Rectal smooth muscle tissue (tissue), 1 donor: ENCODE measurements at regions not wholly inside any gene's neighbourhood (a gene's known extent, or its start where the extent isn't known, plus 50 kb on each side); places are given as distances from the start of the nearest gene placed in this dataset.

Source experiments
- H3K27ac ChIP-seq: one replicate; pipeline ENCODE4 v1.7.0; 2013; ENCODE audit warnings: low read depth, low read length, inconsistent platforms
- H3K27me3 ChIP-seq: one replicate; pipeline ENCODE4 v1.7.0; 2013; ENCODE audit warnings: low read length; ENCODE audit not compliant: control insufficient read depth, insufficient read depth
- H3K36me3 ChIP-seq: one replicate; pipeline ENCODE4 v1.7.0; 2013; ENCODE audit warnings: low read length; ENCODE audit not compliant: control insufficient read depth, insufficient read depth
- H3K4me1 ChIP-seq: one replicate; pipeline ENCODE4 v1.7.0; 2013; ENCODE audit warnings: low read length; ENCODE audit not compliant: control insufficient read depth, insufficient read depth
- H3K4me3 ChIP-seq: one replicate; pipeline ENCODE4 v1.7.0; 2013; ENCODE audit warnings: low read length
- H3K9ac ChIP-seq: one replicate; pipeline ENCODE4 v1.7.0; 2013; ENCODE audit warnings: low read length

- H3K4me1 ChIP-seq: no peaks in the 10 kb centered on the region
- no peak overlapping the region for H3K27ac ChIP-seq
- no peaks in the 10 kb centered on the region for H3K27me3 ChIP-seq
- H3K9ac ChIP-seq: no peak overlapping the region
- H3K4me3 ChIP-seq: no peak overlapping the region
- no peaks in the 10 kb centered on the region for H3K36me3 ChIP-seq
Observed at GRCh38 chr3:148246291-148246923, 451.3 kb upstream of the AGTR1 start.

GRCh38 chr3:148253713-148254112 lies 444.0 kb upstream of the AGTR1 start:
- H3K4me3 ChIP-seq: no peak overlapping the region
- H3K36me3 ChIP-seq: no peaks in the 10 kb centered on the region
- H3K4me1 ChIP-seq: no peaks in the 10 kb centered on the region
- H3K9ac ChIP-seq: no peak overlapping the region
- H3K27me3 ChIP-seq: no peaks in the 10 kb centered on the region
- no peak overlapping the region for H3K27ac ChIP-seq

GRCh38 chr3:148254402-148254801 lies 443.3 kb upstream of the AGTR1 start:
- Histone ChIP-seq H3K27me3 (no peaks in the 10 kb centered on the region), H3K36me3 (no peaks in the 10 kb centered on the region), H3K4me3 (no peak overlapping the region), H3K4me1 (no peaks in the 10 kb centered on the region), H3K27ac (no peak overlapping the region), H3K9ac (no peak overlapping the region)

GRCh38 chr3:148255981-148256969 lies 441.4 kb upstream of the AGTR1 start:
- Histone ChIP-seq H3K9ac (no peak overlapping the region), H3K36me3 (no peaks in the 10 kb centered on the region), H3K4me3 (no peak overlapping the region), H3K4me1 (no peaks in the 10 kb centered on the region), H3K27me3 (no peaks in the 10 kb centered on the region), H3K27ac (no peak overlapping the region)

- no peaks in the 10 kb centered on the region for H3K27me3 ChIP-seq
- H3K36me3 ChIP-seq: no peaks in the 10 kb centered on the region
- H3K27ac ChIP-seq: no peak overlapping the region
- H3K4me3 ChIP-seq: no peak overlapping the region
- no peak overlapping the region for H3K9ac ChIP-seq
- no peaks in the 10 kb centered on the region for H3K4me1 ChIP-seq
Observed at GRCh38 chr3:148262980-148263379, 434.7 kb upstream of the AGTR1 start.

- Histone ChIP-seq H3K9ac (no peak overlapping the region), H3K4me1 (no peaks in the 10 kb centered on the region), H3K4me3 (no peak overlapping the region), H3K27me3 (no peaks in the 10 kb centered on the region), H3K27ac (no peak overlapping the region), H3K36me3 (no peaks in the 10 kb centered on the region)
Observed at GRCh38 chr3:148265841-148266240, 431.9 kb upstream of the AGTR1 start.

GRCh38 chr3:148266341-148266740 lies 431.4 kb upstream of the AGTR1 start:
- no peak overlapping the region for H3K27ac ChIP-seq
- no peaks in the 10 kb centered on the region for H3K27me3 ChIP-seq
- H3K9ac ChIP-seq: no peak overlapping the region
- no peaks in the 10 kb centered on the region for H3K4me1 ChIP-seq
- H3K4me3 ChIP-seq: no peak overlapping the region
- H3K36me3 ChIP-seq: no peaks in the 10 kb centered on the region

- no peaks in the 10 kb centered on the region for H3K4me1 ChIP-seq
Observed at GRCh38 chr3:148269816-148270215, 427.9 kb upstream of the AGTR1 start.

GRCh38 chr3:148280623-148281242 lies 417.0 kb upstream of the AGTR1 start:
- H3K4me3 ChIP-seq: no peak overlapping the region
- H3K36me3 ChIP-seq: no peaks in the 10 kb centered on the region
- H3K9ac ChIP-seq: no peak overlapping the region
- no peaks in the 10 kb centered on the region for H3K27me3 ChIP-seq
- no peaks in the 10 kb centered on the region for H3K4me1 ChIP-seq
- H3K27ac ChIP-seq: no peak overlapping the region

More at GRCh38 chr3:148269816-148270215, 427.9 kb upstream of the AGTR1 start:
- no peak overlapping the region for H3K27ac ChIP-seq
- no peak overlapping the region for H3K9ac ChIP-seq
- no peak overlapping the region for H3K4me3 ChIP-seq
- no peaks in the 10 kb centered on the region for H3K27me3 ChIP-seq
- no peaks in the 10 kb centered on the region for H3K36me3 ChIP-seq

- H3K9ac ChIP-seq: no peak overlapping the region
- no peaks in the 10 kb centered on the region for H3K4me1 ChIP-seq
- H3K27ac ChIP-seq: no peak overlapping the region
- H3K27me3 ChIP-seq: no peaks in the 10 kb centered on the region
- H3K36me3 ChIP-seq: no peaks in the 10 kb centered on the region
- no peak overlapping the region for H3K4me3 ChIP-seq
Observed at GRCh38 chr3:148289159-148289558, 408.5 kb upstream of the AGTR1 start.

GRCh38 chr3:148297013-148297412 lies 400.7 kb upstream of the AGTR1 start:
- Histone ChIP-seq H3K9ac (no peak overlapping the region), H3K36me3 (no peaks in the 10 kb centered on the region)

GRCh38 chr3:148307443-148307843 lies 390.3 kb upstream of the AGTR1 start:
- Histone ChIP-seq H3K27me3 (no peaks in the 10 kb centered on the region), H3K4me3 (no peak overlapping the region), H3K4me1 (no peaks in the 10 kb centered on the region), H3K27ac (no peak overlapping the region), H3K9ac (no peak overlapping the region), H3K36me3 (no peaks in the 10 kb centered on the region)

More at GRCh38 chr3:148297013-148297412, 400.7 kb upstream of the AGTR1 start:
- Histone ChIP-seq H3K4me1 (no peaks in the 10 kb centered on the region), H3K4me3 (no peak overlapping the region), H3K27ac (no peak overlapping the region), H3K27me3 (no peaks in the 10 kb centered on the region)
